Upper lobe of left lung (tissue), 4 donors: ENCODE measurements at regions not wholly inside any gene's neighbourhood (a gene's known extent, or its start where the extent isn't known, plus 50 kb on each side); places are given as distances from the start of the nearest gene placed in this dataset.

Source experiments
- CTCF ChIP-seq, 6 experiments: fragments of 450-650 bp in 4 of 6; fragments of 200-600 bp in 2 of 6; sonication (generic) in 2 of 6; IDR thresholded peaks; one replicate each; pipeline ENCODE4 v1.5.1; 2016 to 2019; ENCODE audit warnings: antibody characterized with exemption in 6 of 6
- EP300 ChIP-seq, 4 donors: sonication (generic); formaldehyde crosslinking; IDR thresholded peaks; one replicate each; pipeline ENCODE4 v1.5.1; 2017; ENCODE audit warnings: antibody characterized with exemption in 4 of 4, control low read depth in 2 of 4
- POLR2A ChIP-seq, 4 donors: fragments of 450-650 bp; IDR thresholded peaks; one replicate each; pipeline ENCODE4 v1.5.1; 2016 to 2017; ENCODE audit warnings: antibody characterized with exemption in 4 of 4, mild to moderate bottlenecking in 2 of 4

DNA sequence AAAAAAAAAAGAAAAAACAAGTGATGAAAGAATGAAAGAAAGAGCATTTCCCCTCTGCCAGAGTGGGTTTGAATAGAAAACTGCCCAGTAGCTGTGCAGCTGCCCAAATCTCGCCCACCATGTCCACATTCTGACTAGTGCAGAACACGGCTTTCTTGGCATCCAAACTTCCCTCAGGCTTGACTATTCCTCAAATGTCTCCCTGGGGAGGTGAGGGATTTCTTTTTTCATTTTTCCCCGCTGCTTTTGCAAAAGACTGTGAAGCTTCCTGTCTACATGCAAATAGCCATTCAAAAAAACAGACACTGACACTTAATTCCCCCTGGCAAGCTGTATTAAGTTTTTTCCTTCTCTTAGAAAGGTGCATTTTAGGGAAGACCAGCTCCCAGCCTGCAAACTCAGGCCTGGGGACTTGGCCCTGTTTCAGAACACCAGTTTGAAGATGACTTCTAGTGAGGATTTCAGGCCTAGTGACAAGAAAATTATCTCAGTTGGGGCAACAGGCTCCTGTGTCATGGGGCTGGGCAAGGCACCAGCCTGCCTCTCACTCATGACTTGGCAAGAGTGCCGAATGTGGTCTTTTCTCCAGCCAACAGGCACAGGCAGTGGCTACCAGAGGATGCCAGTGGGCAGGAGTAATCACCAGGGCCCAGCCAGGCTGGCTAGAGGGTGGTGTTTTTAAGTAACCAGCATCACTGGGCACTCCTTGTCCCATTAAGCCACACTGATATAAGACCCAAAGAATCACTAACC lies 178.1 kb upstream of the NFIA start:
- TF ChIP-seq POLR2A (IDR thresholded peaks at IDR 0.05) (no peak), EP300 (IDR thresholded peaks at IDR 0.05) (no peak), CTCF (IDR thresholded peaks at IDR 0.05) (no peak)
